ENCODE measurements at regions not wholly inside any gene's neighbourhood (a gene's known extent, or its start where the extent isn't known, plus 50 kb on each side); places are given as distances from the start of the nearest gene placed in this dataset.

DNA sequence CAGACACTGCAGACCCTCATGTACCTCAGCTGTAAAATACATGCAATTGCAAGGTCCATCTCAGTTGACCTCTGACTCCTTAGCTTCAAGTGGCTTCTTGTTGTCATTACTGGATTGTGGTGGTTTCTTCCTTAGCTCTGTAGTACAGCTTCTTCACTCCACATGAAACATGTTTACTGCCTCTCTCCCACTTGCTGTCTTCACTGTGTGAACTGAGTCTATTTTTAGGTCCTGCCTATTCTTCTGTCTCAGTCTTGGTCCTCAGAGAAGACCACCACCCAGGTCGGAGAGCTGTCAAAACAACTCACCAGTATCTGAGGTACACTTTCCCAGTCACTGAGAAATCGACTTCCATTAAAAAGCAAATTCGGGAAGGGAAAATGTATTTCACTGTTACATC lies 50.2 kb upstream of the EYA4 start:
- no peak for DNase-seq

DNA sequence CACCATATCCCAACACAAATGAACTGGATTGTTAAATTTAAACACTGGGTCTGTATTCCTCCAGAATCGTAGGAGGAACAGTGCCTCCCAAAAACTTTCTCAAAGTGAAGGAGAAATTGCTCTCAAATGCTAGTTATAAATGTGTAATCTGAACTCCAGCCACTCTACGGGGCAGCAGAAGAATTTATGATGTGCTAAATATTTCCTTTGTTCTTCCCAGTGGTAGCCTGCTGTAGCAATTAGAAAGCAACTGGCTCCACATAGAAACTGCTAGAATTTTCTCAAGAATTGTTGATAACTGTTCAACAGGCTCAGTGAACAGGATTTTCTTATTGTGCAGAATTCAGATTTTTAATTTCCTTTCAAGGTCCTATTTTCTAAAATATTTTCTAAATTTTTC lies 49.8 kb upstream of the EYA4 start:
- no peak for DNase-seq
